HG03097 (cell line): ENCODE measurements at regions not wholly inside any gene's neighbourhood (a gene's known extent, or its start where the extent isn't known, plus 50 kb on each side); places are given as distances from the start of the nearest gene placed in this dataset.
"Not testable (repeated sequence)": the region's sequence is repeated elsewhere in the genome, so short reads cannot be mapped to it uniquely, and the experiment has no call there.

Experiments used
- ATAC-seq: cut with Tn5 transposase; IDR thresholded peaks from one replicate; pipeline ENCODE4 v1.9.1; 2021; ENCODE audit not compliant: unreplicated experiment, low FRiP score

- ATAC-seq = no peak
Observed at GRCh38 chr5:101103874-101104273, 200.8 kb upstream of the ST8SIA4 start.

GRCh38 chr5:101102506-101102905 is 199.4 kb upstream of the ST8SIA4 start:
- no peak for ATAC-seq

GRCh38 chr5:101091902-101092301 is 188.8 kb upstream of the ST8SIA4 start:
- no peak for ATAC-seq

GRCh38 chr5:101084353-101084752 is 181.3 kb upstream of the ST8SIA4 start:
- no peak for ATAC-seq

DNA sequence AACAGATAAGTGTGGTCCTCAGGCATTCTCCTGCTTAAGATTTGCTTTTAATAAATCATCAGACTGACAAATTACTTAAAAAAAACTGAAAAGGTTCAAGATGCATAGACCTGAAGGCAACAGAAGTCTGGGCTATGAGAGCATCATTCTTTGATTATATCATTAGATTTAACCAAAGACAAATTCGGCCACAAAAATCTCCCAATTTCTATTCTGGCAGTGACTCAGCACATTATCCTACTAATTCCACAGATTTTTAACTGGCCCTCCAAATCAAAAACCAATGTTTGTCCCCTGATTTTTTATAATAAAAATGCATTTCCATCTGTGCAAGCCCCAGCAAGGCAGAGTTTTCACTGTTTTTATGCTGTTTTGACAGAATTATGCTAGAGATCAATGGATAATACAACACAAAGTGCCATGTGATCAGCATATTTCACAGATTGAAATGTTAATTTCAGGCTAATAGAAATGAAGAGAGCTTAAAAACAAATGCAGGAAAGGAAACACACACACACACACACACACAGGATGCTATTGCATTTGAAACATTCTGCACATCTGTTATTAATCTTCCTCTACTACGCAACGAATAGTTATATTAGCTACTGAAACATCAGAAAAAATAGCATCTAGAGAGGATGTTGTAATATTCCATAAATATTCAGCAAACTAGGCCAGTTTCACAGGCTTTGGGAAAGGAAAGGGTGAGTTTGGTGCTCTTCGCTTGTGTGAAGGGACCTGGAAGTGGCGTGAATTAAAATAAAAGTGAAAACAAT is 177.6 kb upstream of the ST8SIA4 start:
- no peak for ATAC-seq

DNA sequence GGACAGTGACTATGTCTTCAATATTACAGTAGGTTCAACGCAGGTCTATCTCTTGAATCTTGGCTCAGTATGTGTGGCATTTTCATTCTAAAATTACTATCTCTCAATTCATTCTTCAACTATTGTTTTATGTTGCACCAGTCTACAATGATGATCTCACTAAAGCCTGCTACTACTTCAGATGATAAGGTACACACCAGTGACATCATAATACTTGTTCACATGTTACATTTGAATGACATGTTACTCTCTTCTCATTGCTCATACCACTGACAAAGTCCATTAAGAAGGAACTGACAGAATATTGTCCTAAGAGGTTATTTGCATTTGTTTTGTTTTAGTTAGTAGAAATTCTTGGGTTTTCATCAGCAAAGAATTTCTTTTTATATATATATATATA is 165.2 kb upstream of the ST8SIA4 start:
- no peak for ATAC-seq

DNA sequence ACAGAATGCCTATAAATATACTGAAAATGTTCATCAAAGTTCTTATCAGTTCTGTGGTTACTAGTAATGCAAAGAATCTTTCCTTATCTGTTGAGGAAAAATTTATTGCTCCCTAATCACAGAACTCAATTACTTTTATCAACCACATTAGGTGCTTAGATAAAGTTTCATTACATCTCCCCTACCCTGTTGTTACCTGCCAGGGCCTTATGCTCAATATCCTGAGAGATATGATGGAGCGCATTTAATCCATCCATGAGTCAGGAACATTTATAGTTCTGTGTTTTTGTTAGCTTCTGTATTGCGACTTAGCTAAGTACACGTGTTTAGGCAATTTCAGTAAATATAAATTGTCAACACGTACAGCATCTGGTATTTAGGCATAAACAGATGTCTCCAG is 164.3 kb upstream of the ST8SIA4 start:
- ATAC-seq = no peak

DNA sequence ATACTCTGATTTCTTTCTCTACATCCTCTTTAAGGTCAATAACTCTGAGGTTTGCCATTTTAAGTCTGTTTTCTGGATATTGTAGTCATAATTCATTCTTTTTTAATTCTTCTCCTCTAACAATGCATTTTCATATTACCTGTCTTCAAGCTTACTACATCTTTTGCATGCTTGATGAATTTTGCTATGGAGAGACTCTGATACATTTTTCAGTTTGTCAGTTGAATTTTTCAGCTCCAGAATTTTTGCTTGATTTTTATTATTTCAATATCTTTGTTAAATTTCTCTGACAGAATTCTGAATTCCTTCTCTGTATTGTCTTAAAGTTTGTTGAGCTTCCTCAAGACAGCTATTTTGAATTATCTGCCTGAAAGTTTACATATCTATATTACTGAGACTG is 159.8 kb upstream of the ST8SIA4 start:
- no peak for ATAC-seq

DNA sequence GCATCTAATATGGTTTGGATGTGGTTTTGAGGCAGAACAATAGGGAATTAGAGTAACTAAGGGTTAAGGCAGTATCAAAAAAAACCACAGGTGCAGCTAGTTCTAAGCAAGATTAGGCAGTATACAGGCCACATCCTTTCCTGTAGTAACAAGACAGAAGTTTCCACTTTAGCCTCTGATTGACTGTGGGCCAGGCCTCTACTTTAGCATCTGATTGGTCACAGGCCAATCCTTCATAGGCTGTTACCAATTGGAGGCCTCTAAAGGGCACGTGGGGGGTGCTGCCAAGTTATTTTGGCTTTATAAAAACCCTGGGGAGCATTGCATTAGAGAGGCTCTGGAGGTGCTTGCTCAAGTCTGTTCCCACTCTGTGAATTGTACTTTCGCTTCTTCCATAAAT is 144.1 kb upstream of the ST8SIA4 start:
- ATAC-seq = no peak

GRCh38 chr5:101045689-101046088 is 142.6 kb upstream of the ST8SIA4 start:
- no peak for ATAC-seq

- not testable (repeated sequence) for ATAC-seq
Observed at GRCh38 chr5:101040002-101040401, 136.9 kb upstream of the ST8SIA4 start.

DNA sequence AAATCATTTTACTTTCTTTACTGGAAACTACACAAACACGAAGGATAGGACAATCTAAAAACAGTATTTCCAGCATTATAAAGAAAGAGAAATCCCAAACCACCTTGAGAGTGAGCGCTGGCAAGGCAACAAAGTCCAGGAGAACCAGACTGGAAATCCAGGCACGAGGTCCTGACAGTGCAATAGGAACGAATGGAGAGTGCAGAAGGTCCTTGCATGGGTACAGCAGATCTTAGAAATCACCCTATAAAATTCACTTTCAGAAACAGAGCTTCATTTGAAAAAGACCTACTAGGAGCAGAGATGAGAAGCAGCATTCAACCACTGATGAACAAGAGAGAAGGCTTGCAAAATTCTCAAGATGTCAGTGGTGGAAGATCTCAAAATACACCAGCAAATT is 133.7 kb upstream of the ST8SIA4 start:
- ATAC-seq = no peak

GRCh38 chr5:101035425-101035824 is 132.3 kb upstream of the ST8SIA4 start:
- ATAC-seq = no peak

DNA sequence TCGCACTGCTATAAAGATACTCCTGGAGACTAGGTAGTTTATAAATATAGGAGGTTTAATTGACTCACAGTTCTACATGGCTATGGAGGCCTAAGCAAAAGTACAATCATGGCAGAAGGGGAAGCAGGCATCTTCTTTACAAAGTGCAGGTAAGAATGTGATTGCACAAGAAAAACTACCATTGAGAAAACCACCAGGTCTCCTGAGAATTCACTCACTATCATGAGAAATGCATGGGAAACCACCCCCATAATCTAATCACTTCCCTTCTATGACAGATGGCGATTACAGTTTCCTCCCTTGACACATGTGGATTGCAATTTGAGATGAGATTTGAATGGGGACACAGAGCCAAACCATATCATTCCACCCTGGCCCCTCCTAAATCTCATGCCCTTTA is 121.2 kb upstream of the ST8SIA4 start:
- no peak for ATAC-seq

DNA sequence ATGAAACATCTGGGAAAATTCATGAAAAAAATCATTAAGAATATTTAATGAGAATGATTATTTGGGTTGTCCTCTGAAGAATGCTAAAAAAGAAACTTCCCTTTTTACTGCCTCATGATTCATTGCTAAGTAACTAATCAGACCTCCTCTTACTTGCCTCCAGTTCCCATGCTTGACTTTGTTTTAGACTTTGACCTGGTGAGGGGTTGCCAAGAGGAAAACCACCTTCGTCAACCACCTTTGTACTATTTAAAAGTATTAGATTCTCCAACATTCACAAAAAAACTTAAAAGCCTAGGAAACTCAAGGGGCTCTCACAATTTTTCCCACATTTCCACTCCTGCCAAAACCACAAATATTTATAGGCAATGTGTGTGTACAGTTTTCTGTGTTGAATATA is 115.2 kb upstream of the ST8SIA4 start:
- ATAC-seq = no peak

GRCh38 chr5:101012880-101013279 is 109.8 kb upstream of the ST8SIA4 start:
- no peak for ATAC-seq

GRCh38 chr5:101009758-101010519 is 106.9 kb upstream of the ST8SIA4 start:
- no peak for ATAC-seq

GRCh38 chr5:100992354-100992753 is 89.3 kb upstream of the ST8SIA4 start:
- ATAC-seq = no peak

DNA sequence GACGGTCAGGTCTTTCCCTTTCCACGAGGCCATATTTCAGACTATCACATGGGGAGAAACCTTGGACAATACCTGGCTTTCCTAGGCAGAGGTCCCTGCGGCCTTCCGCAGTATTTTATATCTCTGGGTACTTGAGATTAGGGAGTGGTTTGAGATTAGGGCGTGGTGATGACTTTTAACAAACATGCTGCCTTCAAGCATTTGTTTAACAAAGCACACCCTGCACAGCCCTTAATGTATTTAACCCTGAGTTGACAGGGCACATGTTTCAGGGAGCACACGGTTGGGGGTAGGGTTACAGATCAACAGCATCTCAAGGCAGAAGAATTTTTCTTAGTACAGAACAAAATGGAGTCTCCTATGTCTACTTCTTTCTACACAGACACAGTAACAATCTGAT is 80.5 kb upstream of the ST8SIA4 start:
- not testable (repeated sequence) for ATAC-seq

- no peak for ATAC-seq
Observed at GRCh38 chr5:100974082-100974481, 71.0 kb upstream of the ST8SIA4 start.

DNA sequence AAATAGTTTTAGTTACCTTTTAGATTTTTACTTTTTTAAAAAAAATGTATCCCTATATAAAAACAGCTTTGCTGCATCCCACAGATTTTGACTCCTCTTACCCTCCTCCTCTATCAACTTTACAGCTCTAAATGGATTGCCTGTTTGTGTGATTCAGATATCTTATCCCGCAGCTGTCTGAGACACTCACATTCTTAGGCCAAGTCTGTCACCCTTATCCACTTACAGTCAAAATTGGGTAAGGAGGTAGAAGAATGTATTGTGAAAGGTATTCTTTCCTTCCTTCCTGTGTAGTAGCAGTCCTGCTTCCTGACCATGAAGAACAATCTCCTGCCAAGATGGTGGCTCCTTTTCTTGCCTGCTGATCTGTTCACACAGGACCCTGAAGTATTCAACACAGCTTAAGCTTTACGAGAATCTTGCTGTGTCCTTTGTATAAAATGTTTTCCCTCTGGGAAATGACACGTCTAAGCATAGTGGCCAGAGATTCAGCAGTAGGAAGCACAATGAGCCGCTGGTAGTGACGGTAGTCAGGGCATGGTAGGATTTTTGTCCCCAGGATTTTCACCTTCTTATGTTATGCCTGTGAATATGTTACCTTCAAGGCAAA is 67.7 kb upstream of the ST8SIA4 start:
- ATAC-seq = no peak

GRCh38 chr5:100965291-100965690 is 62.2 kb upstream of the ST8SIA4 start:
- no peak for ATAC-seq
